ENCODE measurements at regions not wholly inside any gene's neighbourhood (a gene's known extent, or its start where the extent isn't known, plus 50 kb on each side); places are given as distances from the start of the nearest gene placed in this dataset.

- Histone ChIP-seq H3K27me3 (no peaks in the 10 kb centered on the region), H3K36me3 (no peaks in the 10 kb centered on the region), H3K4me3 (no peak overlapping the region), H3K9me3 (no peaks in the 10 kb centered on the region), H3K4me1 (no peaks in the 10 kb centered on the region), H3K27ac (no peak overlapping the region)
- TF ChIP-seq EP300 (IDR thresholded peaks at IDR 0.05) (no peak), POLR2AphosphoS5 (IDR thresholded peaks at IDR 0.05) (no peak), POLR2A (IDR thresholded peaks at IDR 0.05) (no peak)
- TF ChIP-seq, protein P1, sequence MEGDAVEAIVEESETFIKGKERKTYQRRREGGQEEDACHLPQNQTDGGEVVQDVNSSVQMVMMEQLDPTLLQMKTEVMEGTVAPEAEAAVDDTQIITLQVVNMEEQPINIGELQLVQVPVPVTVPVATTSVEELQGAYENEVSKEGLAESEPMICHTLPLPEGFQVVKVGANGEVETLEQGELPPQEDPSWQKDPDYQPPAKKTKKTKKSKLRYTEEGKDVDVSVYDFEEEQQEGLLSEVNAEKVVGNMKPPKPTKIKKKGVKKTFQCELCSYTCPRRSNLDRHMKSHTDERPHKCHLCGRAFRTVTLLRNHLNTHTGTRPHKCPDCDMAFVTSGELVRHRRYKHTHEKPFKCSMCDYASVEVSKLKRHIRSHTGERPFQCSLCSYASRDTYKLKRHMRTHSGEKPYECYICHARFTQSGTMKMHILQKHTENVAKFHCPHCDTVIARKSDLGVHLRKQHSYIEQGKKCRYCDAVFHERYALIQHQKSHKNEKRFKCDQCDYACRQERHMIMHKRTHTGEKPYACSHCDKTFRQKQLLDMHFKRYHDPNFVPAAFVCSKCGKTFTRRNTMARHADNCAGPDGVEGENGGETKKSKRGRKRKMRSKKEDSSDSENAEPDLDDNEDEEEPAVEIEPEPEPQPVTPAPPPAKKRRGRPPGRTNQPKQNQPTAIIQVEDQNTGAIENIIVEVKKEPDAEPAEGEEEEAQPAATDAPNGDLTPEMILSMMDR (IDR thresholded peaks at IDR 0.05): no peak
- no peak for ATAC-seq
These were observed 78.4 kb upstream of the JAG1 start for GRCh38 chr20:10752206-10752605.

DNA sequence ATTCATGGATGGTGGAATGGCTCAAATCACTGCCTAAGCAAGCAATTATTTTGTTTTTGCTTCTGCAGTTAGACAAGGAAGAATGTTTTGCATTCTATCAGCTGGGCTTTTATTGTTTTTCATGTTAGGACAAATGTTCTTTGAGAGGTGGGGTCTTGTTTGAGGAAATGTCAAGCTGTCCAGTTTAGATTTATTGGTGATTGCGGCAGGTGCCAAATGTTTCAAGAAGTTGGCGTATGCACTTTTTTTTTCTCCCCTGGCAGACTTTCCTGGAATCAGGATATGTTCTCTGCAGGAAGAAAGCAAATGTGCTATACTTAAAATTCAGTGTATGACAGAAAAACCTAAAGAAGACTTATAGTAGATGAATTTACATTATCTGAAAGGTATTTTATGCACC, 81.0 kb upstream of the JAG1 start:
- 39 to 55% methylated on average over 2 of the region's 2 CpGs for WGBS, 2 donors (ENCODE audit: low coverage in 1 of 2)
- ATAC-seq: no peak
- TF ChIP-seq, protein P1 (IDR thresholded peaks at IDR 0.05): no peak
- no peak for TF ChIP-seq POLR2A (IDR thresholded peaks at IDR 0.05)
- TF ChIP-seq POLR2AphosphoS5 (IDR thresholded peaks at IDR 0.05): no peak
- TF ChIP-seq EP300 (IDR thresholded peaks at IDR 0.05): no peak

GRCh38 chr20:10758446-10758845, 84.6 kb upstream of the JAG1 start:
- 67 to 77% methylated on average over 4 of the region's 4 CpGs for WGBS, 2 donors (ENCODE audit: low coverage in 1 of 2)
- no peaks in the 10 kb centered on the region for H3K4me1 ChIP-seq
- TF ChIP-seq EP300 (IDR thresholded peaks at IDR 0.05) (no peak), POLR2A (IDR thresholded peaks at IDR 0.05) (no peak), POLR2AphosphoS5 (IDR thresholded peaks at IDR 0.05) (no peak)
- TF ChIP-seq, protein P1 (IDR thresholded peaks at IDR 0.05): no peak
- H3K9me3 ChIP-seq: no peaks in the 10 kb centered on the region
- H3K36me3 ChIP-seq: no peaks in the 10 kb centered on the region
- H3K27me3 ChIP-seq: no peaks in the 10 kb centered on the region
- no peak for ATAC-seq
- H3K4me3 ChIP-seq: no peak overlapping the region
- H3K27ac ChIP-seq: no peak overlapping the region

More for the DNA sequence above, 81.0 kb upstream of the JAG1 start:
- no peaks in the 10 kb centered on the region for H3K9me3 ChIP-seq
- H3K27me3 ChIP-seq: no peaks in the 10 kb centered on the region
- no peak overlapping the region for H3K4me3 ChIP-seq
- H3K27ac ChIP-seq: no peak overlapping the region
- no peaks in the 10 kb centered on the region for H3K36me3 ChIP-seq
- no peaks in the 10 kb centered on the region for H3K4me1 ChIP-seq

- H3K27ac ChIP-seq: no peak overlapping the region
- TF ChIP-seq POLR2AphosphoS5 (IDR thresholded peaks at IDR 0.05) (no peak), POLR2A (IDR thresholded peaks at IDR 0.05) (no peak), EP300 (IDR thresholded peaks at IDR 0.05) (no peak)
- TF ChIP-seq, protein P1 (IDR thresholded peaks at IDR 0.05): no peak
- no peak for ATAC-seq
- no peaks in the 10 kb centered on the region for H3K36me3 ChIP-seq
- 64 to 98% methylated on average over 6 to 8 of the region's 8 CpGs for WGBS, 2 donors (ENCODE audit: low coverage in 1 of 2)
- no peaks in the 10 kb centered on the region for H3K4me1 ChIP-seq
- no peak overlapping the region for H3K4me3 ChIP-seq
- no peaks in the 10 kb centered on the region for H3K27me3 ChIP-seq
- no peaks in the 10 kb centered on the region for H3K9me3 ChIP-seq
These were observed 87.4 kb upstream of the JAG1 start for GRCh38 chr20:10761232-10761631.

- Histone ChIP-seq H3K27ac (no peak overlapping the region), H3K36me3 (no peaks in the 10 kb centered on the region), H3K4me3 (no peak overlapping the region), H3K4me1 (no peaks in the 10 kb centered on the region), H3K27me3 (no peaks in the 10 kb centered on the region), H3K9me3 (no peaks in the 10 kb centered on the region)
- 76 to 77% methylated on average over 3 to 8 of the region's 8 CpGs for WGBS, 2 donors (ENCODE audit: low coverage in 1 of 2)
- TF ChIP-seq POLR2A (IDR thresholded peaks at IDR 0.05): no peak
- no peak for TF ChIP-seq POLR2AphosphoS5 (IDR thresholded peaks at IDR 0.05)
- TF ChIP-seq EP300 (IDR thresholded peaks at IDR 0.05): no peak
- TF ChIP-seq, protein P1 (IDR thresholded peaks at IDR 0.05): no peak
- ATAC-seq: no peak
These were observed 88.0 kb upstream of the JAG1 start for GRCh38 chr20:10761786-10762185.
